Lower leg skin (tissue), 4 donors: ENCODE measurements at regions not wholly inside any gene's neighbourhood (a gene's known extent, or its start where the extent isn't known, plus 50 kb on each side); places are given as distances from the start of the nearest gene placed in this dataset.

Experiments used
- DNase-seq, 2 donors: peaks; one replicate each; pipeline ENCODE4 v3.0.0-alpha.2; 2019; ENCODE audit warnings: low spot score in 2 of 2
- H3K4me3 ChIP-seq: fragments of 200-600 bp; sonication (generic); 2 replicates; pipeline ENCODE4 v1.5.1; 2017; ENCODE audit warnings: mild to moderate bottlenecking, low read depth; ENCODE audit not compliant: poor library complexity, severe bottlenecking
- POLR2A ChIP-seq, 2 donors: fragments of 450-650 bp; IDR thresholded peaks; one replicate each; pipeline ENCODE4 v1.6.1; 2016 to 2017; ENCODE audit warnings: antibody characterized with exemption in 2 of 2, mild to moderate bottlenecking in 1 of 2, moderate library complexity in 1 of 2
- WGBS, 2 donors: methylation state at CpG; one replicate each; pipeline ENCODE4 v1.1.5; 2018; 5-methylcytosine and 5-hydroxymethylcytosine counted together
- intact Hi-C: fragments of 100-400 bp; cut with DNase I; formaldehyde crosslinking; loops from one replicate; pipeline ENCODE4 v1.15.0; 2023; ENCODE audit warnings: low total_unique reads
- TF ChIP-seq, protein P1 (sequence below), 3 donors: fragments of 450-650 bp; IDR thresholded peaks; one replicate each; pipeline ENCODE4 v1.5.1; 2016; ENCODE audit warnings: antibody characterized with exemption in 3 of 3, mild to moderate bottlenecking in 3 of 3, moderate library complexity in 2 of 3

DNA sequence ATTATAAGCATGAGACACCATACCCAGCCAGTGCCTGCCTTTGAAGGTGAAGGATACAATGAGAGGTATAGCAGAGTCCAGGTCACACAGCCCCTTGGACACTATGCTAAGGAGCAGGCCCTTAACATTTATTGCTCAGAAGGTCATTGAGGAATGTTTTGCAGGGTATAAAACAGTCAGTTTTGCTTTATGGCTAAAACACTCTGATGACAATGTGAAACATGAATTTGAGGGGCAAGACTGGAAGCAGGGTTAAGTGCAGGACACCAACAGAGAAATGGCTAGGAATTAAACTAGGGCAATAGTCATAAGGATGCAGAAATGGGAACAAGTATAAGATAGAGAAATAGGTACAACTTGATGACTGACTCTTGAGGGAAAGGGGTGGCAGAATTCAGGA lies 141.1 kb downstream of the METTL4 start:
- no peak for DNase-seq
- no peak for TF ChIP-seq POLR2A (IDR thresholded peaks at IDR 0.05)
- TF ChIP-seq, protein P1, sequence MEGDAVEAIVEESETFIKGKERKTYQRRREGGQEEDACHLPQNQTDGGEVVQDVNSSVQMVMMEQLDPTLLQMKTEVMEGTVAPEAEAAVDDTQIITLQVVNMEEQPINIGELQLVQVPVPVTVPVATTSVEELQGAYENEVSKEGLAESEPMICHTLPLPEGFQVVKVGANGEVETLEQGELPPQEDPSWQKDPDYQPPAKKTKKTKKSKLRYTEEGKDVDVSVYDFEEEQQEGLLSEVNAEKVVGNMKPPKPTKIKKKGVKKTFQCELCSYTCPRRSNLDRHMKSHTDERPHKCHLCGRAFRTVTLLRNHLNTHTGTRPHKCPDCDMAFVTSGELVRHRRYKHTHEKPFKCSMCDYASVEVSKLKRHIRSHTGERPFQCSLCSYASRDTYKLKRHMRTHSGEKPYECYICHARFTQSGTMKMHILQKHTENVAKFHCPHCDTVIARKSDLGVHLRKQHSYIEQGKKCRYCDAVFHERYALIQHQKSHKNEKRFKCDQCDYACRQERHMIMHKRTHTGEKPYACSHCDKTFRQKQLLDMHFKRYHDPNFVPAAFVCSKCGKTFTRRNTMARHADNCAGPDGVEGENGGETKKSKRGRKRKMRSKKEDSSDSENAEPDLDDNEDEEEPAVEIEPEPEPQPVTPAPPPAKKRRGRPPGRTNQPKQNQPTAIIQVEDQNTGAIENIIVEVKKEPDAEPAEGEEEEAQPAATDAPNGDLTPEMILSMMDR (IDR thresholded peaks at IDR 0.05) = no peak
- H3K4me3 ChIP-seq = no peak overlapping the region
- intact Hi-C loops = no loop called here

DNA sequence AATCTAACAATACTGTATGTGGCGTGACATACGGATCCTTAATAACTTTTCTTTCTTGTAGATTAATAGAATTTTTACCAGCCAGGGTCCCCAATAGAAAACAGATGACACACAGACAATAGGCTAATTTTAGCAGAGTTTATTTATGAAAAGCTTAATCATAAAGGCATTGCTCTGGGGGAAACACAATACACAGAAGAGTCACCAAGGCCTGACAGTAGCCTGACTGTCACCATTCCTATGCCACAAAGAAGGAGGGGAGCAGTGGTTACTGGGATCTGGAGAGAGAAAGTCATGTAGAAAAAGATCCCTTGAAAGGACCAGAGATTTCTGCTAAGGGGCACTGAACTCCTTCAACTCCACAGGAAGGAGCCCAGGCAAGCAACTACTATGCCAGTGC lies 139.5 kb downstream of the METTL4 start:
- 43 to 58% methylated on average over 2 of the region's 2 CpGs for WGBS, 2 donors

DNA sequence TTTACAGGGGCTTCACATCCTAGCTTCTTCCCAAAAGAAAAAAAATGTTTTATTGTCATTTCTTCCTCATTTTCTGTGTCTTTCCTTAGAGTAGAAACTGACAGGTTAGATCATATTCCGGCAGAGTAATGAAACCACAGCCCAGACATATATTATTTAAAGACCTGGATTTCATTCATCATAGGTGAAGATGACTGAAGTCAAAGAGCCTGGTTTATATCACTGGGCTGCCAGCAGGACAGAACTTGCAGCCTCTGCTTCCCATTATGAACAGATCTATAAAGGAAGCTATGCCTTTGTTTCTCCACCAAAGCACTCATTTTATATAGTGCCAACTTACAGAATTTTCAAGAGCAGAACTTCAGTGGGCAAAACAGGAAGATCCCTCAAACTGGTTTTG lies 137.9 kb downstream of the METTL4 start:
- H3K4me3 ChIP-seq = no peak overlapping the region
- DNase-seq = no peak
- 72 to 78% methylated on average over 1 of the region's 1 CpG for WGBS, 2 donors
- TF ChIP-seq, protein P1 (IDR thresholded peaks at IDR 0.05) = no peak
- TF ChIP-seq POLR2A (IDR thresholded peaks at IDR 0.05) = no peak
- intact Hi-C loops = no loop called here

More for the DNA sequence above, 139.5 kb downstream of the METTL4 start:
- intact Hi-C loops = no loop called here
- no peak overlapping the region for H3K4me3 ChIP-seq
- DNase-seq = no peak
- no peak for TF ChIP-seq POLR2A (IDR thresholded peaks at IDR 0.05)
- TF ChIP-seq, protein P1 (IDR thresholded peaks at IDR 0.05) = no peak

DNA sequence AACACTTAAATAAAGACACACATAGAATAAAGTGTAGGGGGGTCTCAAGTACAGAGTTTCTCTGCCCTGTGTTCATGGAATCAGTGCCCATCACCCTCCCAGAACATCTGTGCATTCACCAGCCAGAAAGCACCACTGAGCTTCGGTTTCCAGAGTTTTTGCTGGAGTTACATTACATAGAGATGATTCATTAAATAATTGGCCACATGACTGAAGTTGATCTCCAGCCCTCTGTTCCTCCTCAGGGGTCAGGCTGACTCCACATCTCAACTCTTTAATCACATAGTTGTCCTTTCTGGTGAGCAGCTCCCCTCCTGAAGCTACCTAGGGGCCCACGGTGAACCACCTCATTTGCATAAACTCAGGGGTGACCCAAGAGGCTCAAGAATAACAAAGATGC lies 129.8 kb downstream of the METTL4 start:
- no peak overlapping the region for H3K4me3 ChIP-seq
- WGBS, 2 donors = 76 to 78% methylated on average over 2 of the region's 2 CpGs
- TF ChIP-seq, protein P1 (IDR thresholded peaks at IDR 0.05) = no peak
- TF ChIP-seq POLR2A (IDR thresholded peaks at IDR 0.05) = no peak
- DNase-seq = no peak
- intact Hi-C loops = no loop called here

- DNase-seq = no peak
- WGBS, 2 donors = 64 to 81% methylated on average over 3 of the region's 3 CpGs
- no peak overlapping the region for H3K4me3 ChIP-seq
- intact Hi-C loops = no loop called here
- no peak for TF ChIP-seq POLR2A (IDR thresholded peaks at IDR 0.05)
- TF ChIP-seq, protein P1 (IDR thresholded peaks at IDR 0.05) = no peak
These were observed 129.3 kb downstream of the METTL4 start for GRCh38 chr18:2442006-2442405.

GRCh38 chr18:2442726-2443275 lies 128.5 kb downstream of the METTL4 start:
- intact Hi-C loops = no loop called here
- no peak for TF ChIP-seq POLR2A (IDR thresholded peaks at IDR 0.05)
- TF ChIP-seq, protein P1 (IDR thresholded peaks at IDR 0.05) = no peak
- DNase-seq = no peak
- 46 to 47% methylated on average over 4 of the region's 4 CpGs for WGBS, 2 donors
- no peak overlapping the region for H3K4me3 ChIP-seq
